B cell (primary cell): ENCODE measurements at regions not wholly inside any gene's neighbourhood (a gene's known extent, or its start where the extent isn't known, plus 50 kb on each side); places are given as distances from the start of the nearest gene placed in this dataset.

Experiments
- ATAC-seq: fragments of 200-7000 bp; cut with Tn5 transposase; one replicate; pipeline ENCODE4 v1.10.0; 2021; ENCODE audit warnings: low read depth, mild to moderate bottlenecking, moderate number of reproducible peaks, moderate library complexity
- CTCF ChIA-PET: fragments of 350-600 bp; sonication (Branson Sonifier 250); formaldehyde crosslinking; loops from one replicate; lab custom pipeline; 2021; ENCODE audit warnings: antibody characterized with exemption, inconsistent platforms; lab: Charles Lee
- POLR2A ChIA-PET: fragments of 350-600 bp; sonication (Branson Sonifier 250); formaldehyde crosslinking; loops from one replicate; lab custom pipeline; 2021; ENCODE audit warnings: antibody characterized with exemption; lab: Charles Lee
- DNase-seq: peaks from one replicate; pipeline ENCODE4 v3.0.0; 2013
- H2AFZ ChIP-seq: 2 replicates; pipeline ENCODE4 v1.6.1; 2012; ENCODE audit warnings: mild to moderate bottlenecking, low read depth, low read length; ENCODE audit not compliant: insufficient read depth, poor library complexity, severe bottlenecking
- H3K27ac ChIP-seq, 2 donors: 1 replicate in 1 of 2; 2 replicates in 1 of 2; pipeline ENCODE4 v1.5.1; 2012 to 2013; ENCODE audit warnings: low read length in 2 of 2, mild to moderate bottlenecking in 2 of 2, moderate library complexity in 1 of 2
- H3K27me3 ChIP-seq, 4 experiments: fragments of 200-600 bp in 1 of 4; sonication (generic) in 1 of 4; replicated peaks in 1 of 4; 1 replicate in 2 of 4; 2 replicates in 2 of 4; pipeline versions ENCODE4 v1.6.1 to v1.7.0; 2013 to 2016; ENCODE audit warnings: low read length in 3 of 4, mild to moderate bottlenecking in 2 of 4, mixed read lengths in 1 of 4, moderate library complexity in 1 of 4; ENCODE audit not compliant: insufficient read depth in 4 of 4, control insufficient read depth in 3 of 4; ENCODE audit errors: control extremely low read depth in 1 of 4
- H3K36me3 ChIP-seq, 2 experiments: replicated peaks in 1 of 2; 1 replicate in 1 of 2; 2 replicates in 1 of 2; pipeline versions ENCODE4 v1.6.1 to v1.7.1; 2013; ENCODE audit warnings: low read length in 1 of 2; ENCODE audit not compliant: insufficient read depth in 2 of 2, control insufficient read depth in 1 of 2; ENCODE audit errors: control extremely low read depth in 1 of 2, extremely low read depth in 1 of 2
- H3K4me1 ChIP-seq, 2 donors: fragments of 200-600 bp in 1 of 2; sonication (generic) in 1 of 2; 1 replicate in 1 of 2; 2 replicates in 1 of 2; pipeline versions ENCODE4 v1.5.1 to v1.6.1; 2013 to 2017; ENCODE audit warnings: low read length in 2 of 2; ENCODE audit not compliant: control insufficient read depth in 2 of 2, insufficient read depth in 2 of 2
- H3K4me2 ChIP-seq: replicated peaks from 2 replicates; pipeline ENCODE3; 2012; ENCODE audit warnings: mild to moderate bottlenecking, low read depth, low read length; ENCODE audit not compliant: poor library complexity, severe bottlenecking
- H3K4me3 ChIP-seq, 5 experiments: fragments of 200-600 bp in 1 of 5; sonication (generic) in 1 of 5; 1 replicate in 3 of 5; 2 replicates in 2 of 5; pipeline versions ENCODE4 v1.5.1 to v1.7.0; 2011 to 2016; ENCODE audit warnings: low read length in 4 of 5, mild to moderate bottlenecking in 4 of 5, low read depth in 2 of 5, control low read depth in 1 of 5, moderate library complexity in 1 of 5; ENCODE audit not compliant: insufficient read depth in 1 of 5; ENCODE audit errors: control extremely low read depth in 1 of 5, extremely low read depth in 1 of 5
- H3K79me2 ChIP-seq: fragments of 200-600 bp; sonication (generic); one replicate; pipeline ENCODE4 v1.6.0; 2016; ENCODE audit warnings: low read length; ENCODE audit not compliant: control insufficient read depth, insufficient read depth
- H3K9ac ChIP-seq: fragments of 200-600 bp; sonication (generic); 2 replicates; pipeline ENCODE4 v1.6.1; 2017; ENCODE audit warnings: mild to moderate bottlenecking, low read length, moderate library complexity
- H3K9me3 ChIP-seq, 3 donors: one replicate each; pipeline versions ENCODE4 v1.6.1 to v1.7.1; 2013; ENCODE audit warnings: low read length in 2 of 3; ENCODE audit not compliant: control insufficient read depth in 2 of 3, insufficient read depth in 1 of 3; ENCODE audit errors: control extremely low read depth in 1 of 3
- H4K20me1 ChIP-seq: 2 replicates; pipeline ENCODE4 v1.6.0; 2012; ENCODE audit warnings: mild to moderate bottlenecking, low read length; ENCODE audit not compliant: insufficient read depth, control insufficient read depth, poor library complexity, severe bottlenecking
- H3K27ac Mint-ChIP-seq: one replicate; pipeline ENCODE4 v1.8.0; 2021; ENCODE audit warnings: mixed read lengths
- H3K27me3 Mint-ChIP-seq: one replicate; pipeline ENCODE4 v1.8.0; 2021; ENCODE audit warnings: mixed read lengths
- H3K4me1 Mint-ChIP-seq: one replicate; pipeline ENCODE4 v1.8.0; 2021; ENCODE audit warnings: mixed read lengths
- H3K4me3 Mint-ChIP-seq: one replicate; pipeline ENCODE4 v1.8.0; 2021; ENCODE audit warnings: mixed read lengths
- H3K9me3 Mint-ChIP-seq: one replicate; pipeline ENCODE4 v1.8.0; 2022; ENCODE audit warnings: mixed read lengths; ENCODE audit not compliant: insufficient read depth
- EZH2 ChIP-seq: IDR thresholded peaks from 2 replicates; pipeline ENCODE4 v1.6.1; 2012; ENCODE audit warnings: borderline replicate concordance, low read depth, mild to moderate bottlenecking, moderate library complexity, low read length; ENCODE audit not compliant: insufficient read depth, poor library complexity, severe bottlenecking
- WGBS: methylation state at CpG from one replicate; pipeline ENCODE4 v1.1.5; 2013; ENCODE audit warnings: missing lambda C conversion rate; ENCODE audit not compliant: insufficient coverage; 5-methylcytosine and 5-hydroxymethylcytosine counted together
- intact Hi-C: fragments of 100-400 bp; cut with micrococcal nuclease; formaldehyde crosslinking; loops from one replicate; pipeline ENCODE4 v1.10.0; 2022
- TF ChIP-seq, protein P1 (sequence below): fragments of 200-600 bp; IDR thresholded peaks from one replicate; pipeline ENCODE4 v1.8.0; 2022; ENCODE audit warnings: antibody characterized with exemption, mild to moderate bottlenecking

GRCh38 chr1:157201767-157202166 lies 63.6 kb upstream of the ETV3 start:
- Histone ChIP-seq H3K9me3 (no peaks in the 10 kb centered on the region), H3K36me3 (no peaks in the 10 kb centered on the region), H3K27ac (no peak overlapping the region), H2AFZ (no peak overlapping the region), H3K4me2 (no peak overlapping the region), H3K4me1 (no peaks in the 10 kb centered on the region), H3K79me2 (no peaks in the 10 kb centered on the region), H4K20me1 (no peaks in the 10 kb centered on the region), H3K27me3 (peaks cover 0 to 6% (median 0%) of the 10 kb centered on the region in 4 experiments), H3K4me3 (no peak overlapping the region), H3K9ac (no peak overlapping the region)
- 100% methylated on average over 1 of the region's 4 CpGs for WGBS
- ChIA-PET POLR2A (no interaction called here), CTCF (no interaction called here)
- intact Hi-C loops: no loop called here
- TF ChIP-seq, protein P1, sequence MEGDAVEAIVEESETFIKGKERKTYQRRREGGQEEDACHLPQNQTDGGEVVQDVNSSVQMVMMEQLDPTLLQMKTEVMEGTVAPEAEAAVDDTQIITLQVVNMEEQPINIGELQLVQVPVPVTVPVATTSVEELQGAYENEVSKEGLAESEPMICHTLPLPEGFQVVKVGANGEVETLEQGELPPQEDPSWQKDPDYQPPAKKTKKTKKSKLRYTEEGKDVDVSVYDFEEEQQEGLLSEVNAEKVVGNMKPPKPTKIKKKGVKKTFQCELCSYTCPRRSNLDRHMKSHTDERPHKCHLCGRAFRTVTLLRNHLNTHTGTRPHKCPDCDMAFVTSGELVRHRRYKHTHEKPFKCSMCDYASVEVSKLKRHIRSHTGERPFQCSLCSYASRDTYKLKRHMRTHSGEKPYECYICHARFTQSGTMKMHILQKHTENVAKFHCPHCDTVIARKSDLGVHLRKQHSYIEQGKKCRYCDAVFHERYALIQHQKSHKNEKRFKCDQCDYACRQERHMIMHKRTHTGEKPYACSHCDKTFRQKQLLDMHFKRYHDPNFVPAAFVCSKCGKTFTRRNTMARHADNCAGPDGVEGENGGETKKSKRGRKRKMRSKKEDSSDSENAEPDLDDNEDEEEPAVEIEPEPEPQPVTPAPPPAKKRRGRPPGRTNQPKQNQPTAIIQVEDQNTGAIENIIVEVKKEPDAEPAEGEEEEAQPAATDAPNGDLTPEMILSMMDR: no peak
- TF ChIP-seq EZH2: no peak
- no peak overlapping the region for H3K27ac Mint-ChIP-seq
- no peak overlapping the region for H3K4me3 Mint-ChIP-seq
- DNase-seq (no peak), ATAC-seq (no peak)
- H3K27me3 Mint-ChIP-seq: peaks cover 18% of the 10 kb centered on the region
- no peaks in the 10 kb centered on the region for H3K4me1 Mint-ChIP-seq
- H3K9me3 Mint-ChIP-seq: no peaks in the 10 kb centered on the region

DNA sequence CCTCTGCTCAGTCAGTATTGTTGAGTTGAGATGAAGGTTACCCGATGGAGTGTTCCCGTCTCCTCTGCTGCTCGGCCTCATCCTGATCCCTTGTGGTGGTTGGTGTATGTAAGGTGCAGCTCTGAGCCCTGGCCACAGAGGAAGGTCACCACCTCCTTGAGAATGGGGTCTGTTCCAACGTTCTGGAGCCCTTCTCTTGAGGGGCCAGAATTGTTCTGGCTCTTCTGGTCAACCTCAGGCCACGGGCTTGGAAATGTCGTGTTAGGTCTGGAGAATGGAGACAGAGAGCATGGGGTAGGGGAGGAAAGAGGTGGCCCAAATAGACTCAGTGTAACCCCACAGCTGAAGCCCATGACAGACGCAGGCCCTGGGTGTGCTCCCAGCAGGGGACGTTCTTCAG lies 62.3 kb upstream of the ETV3 start:
- WGBS: 88% methylated on average over 6 of the region's 8 CpGs
- peaks cover 0 to 15% (median 2%) of the 10 kb centered on the region in 4 experiments for H3K27me3 ChIP-seq
- no peaks in the 10 kb centered on the region for H3K36me3 ChIP-seq
- no peak overlapping the region for H2AFZ ChIP-seq
- TF ChIP-seq EZH2: no peak
- TF ChIP-seq, protein P1: no peak
- Mint-ChIP-seq H3K4me1 (no peaks in the 10 kb centered on the region), H3K9me3 (no peaks in the 10 kb centered on the region), H3K4me3 (no peak overlapping the region), H3K27ac (no peak overlapping the region), H3K27me3 (peaks cover 27% of the 10 kb centered on the region)
- H4K20me1 ChIP-seq: no peaks in the 10 kb centered on the region
- ChIA-PET POLR2A (no interaction called here), CTCF (no interaction called here)
- ATAC-seq (no peak), DNase-seq (no peak)
- no peaks in the 10 kb centered on the region for H3K9me3 ChIP-seq
- H3K27ac ChIP-seq: no peak overlapping the region
- no peaks in the 10 kb centered on the region for H3K4me1 ChIP-seq
- no peak overlapping the region for H3K9ac ChIP-seq
- H3K79me2 ChIP-seq: no peaks in the 10 kb centered on the region
- no peak overlapping the region for H3K4me2 ChIP-seq
- intact Hi-C loops: no loop called here
- H3K4me3 ChIP-seq: no peak overlapping the region
